C4-2B (cell line): ENCODE measurements at regions not wholly inside any gene's neighbourhood (a gene's known extent, or its start where the extent isn't known, plus 50 kb on each side); places are given as distances from the start of the nearest gene placed in this dataset.

Source experiments
- CTCF ChIP-seq: fragments of 450-650 bp; conservative IDR thresholded peaks from 2 replicates; pipeline ENCODE4 v1.5.1; 2017; ENCODE audit warnings: mild to moderate bottlenecking
- ZFX ChIP-seq: fragments of 450-650 bp; IDR thresholded peaks from 2 replicates; pipeline ENCODE4 v1.6.1; 2017

- no peak for TF ChIP-seq CTCF
- TF ChIP-seq ZFX = no peak
These were observed 66.4 kb upstream of the ATP10B start for GRCh38 chr5:160918386-160918785.
